ENCODE measurements at regions not wholly inside any gene's neighbourhood (a gene's known extent, or its start where the extent isn't known, plus 50 kb on each side); places are given as distances from the start of the nearest gene placed in this dataset.

DNA sequence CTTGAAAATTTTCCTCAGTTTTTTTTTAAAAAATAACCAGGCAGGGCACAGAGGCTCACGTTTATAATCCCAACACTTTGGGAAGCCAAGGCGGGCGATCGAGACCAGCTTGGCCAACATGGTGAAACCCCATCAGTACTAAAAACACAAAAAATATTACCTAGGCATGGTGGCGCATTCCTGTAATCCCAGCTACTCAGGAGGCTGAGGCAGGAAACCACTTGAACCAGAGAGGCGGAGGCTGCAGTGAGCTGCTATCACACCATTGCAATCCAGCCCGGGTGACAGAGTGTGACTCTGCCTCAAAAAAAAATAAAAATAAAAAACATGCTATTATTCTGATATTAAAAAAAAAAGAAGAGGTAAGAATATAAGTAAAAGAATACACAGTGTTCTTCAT is 191.0 kb downstream of the ZEB2 start:
- Mint-ChIP-seq H3K4me1 (peaks cover 39% of the 10 kb centered on the region), H3K36me3 (peaks cover 9% of the 10 kb centered on the region), H3K27ac (no peak overlapping the region), H3K9me3 (peaks cover 5% of the 10 kb centered on the region), H3K27me3 (ENCODE audit: low read depth) (no peaks in the 10 kb centered on the region), H3K4me3 (no peak overlapping the region)
- TF ChIP-seq, protein P1, sequence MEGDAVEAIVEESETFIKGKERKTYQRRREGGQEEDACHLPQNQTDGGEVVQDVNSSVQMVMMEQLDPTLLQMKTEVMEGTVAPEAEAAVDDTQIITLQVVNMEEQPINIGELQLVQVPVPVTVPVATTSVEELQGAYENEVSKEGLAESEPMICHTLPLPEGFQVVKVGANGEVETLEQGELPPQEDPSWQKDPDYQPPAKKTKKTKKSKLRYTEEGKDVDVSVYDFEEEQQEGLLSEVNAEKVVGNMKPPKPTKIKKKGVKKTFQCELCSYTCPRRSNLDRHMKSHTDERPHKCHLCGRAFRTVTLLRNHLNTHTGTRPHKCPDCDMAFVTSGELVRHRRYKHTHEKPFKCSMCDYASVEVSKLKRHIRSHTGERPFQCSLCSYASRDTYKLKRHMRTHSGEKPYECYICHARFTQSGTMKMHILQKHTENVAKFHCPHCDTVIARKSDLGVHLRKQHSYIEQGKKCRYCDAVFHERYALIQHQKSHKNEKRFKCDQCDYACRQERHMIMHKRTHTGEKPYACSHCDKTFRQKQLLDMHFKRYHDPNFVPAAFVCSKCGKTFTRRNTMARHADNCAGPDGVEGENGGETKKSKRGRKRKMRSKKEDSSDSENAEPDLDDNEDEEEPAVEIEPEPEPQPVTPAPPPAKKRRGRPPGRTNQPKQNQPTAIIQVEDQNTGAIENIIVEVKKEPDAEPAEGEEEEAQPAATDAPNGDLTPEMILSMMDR (IDR thresholded peaks at IDR 0.05; ENCODE audit: unreplicated experiment), result no peak
- DNase-seq (ENCODE audit: low spot score in 2 of 2, unreplicated experiment in 2 of 2), result no peak

DNA sequence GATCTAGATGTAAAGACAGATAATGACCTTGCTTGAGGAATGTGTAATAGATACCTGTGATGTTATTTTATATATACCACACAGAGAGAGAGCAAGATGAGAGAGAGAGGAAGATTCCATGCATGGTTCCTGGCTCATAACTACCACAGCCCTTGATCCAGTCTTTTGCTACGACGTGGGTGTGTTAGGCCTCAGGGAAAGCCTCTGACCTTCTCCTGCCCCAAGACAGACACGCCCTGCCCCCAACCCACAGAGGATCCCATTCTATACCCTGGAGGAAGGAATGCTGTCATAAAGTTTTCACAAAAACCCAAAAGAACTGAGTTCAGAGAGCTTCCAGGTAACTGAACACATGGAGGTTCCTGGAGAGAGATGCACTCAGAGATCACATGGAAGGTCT is 193.1 kb downstream of the ZEB2 start:
- Mint-ChIP-seq H3K36me3 (peaks cover 18% of the 10 kb centered on the region), H3K4me1 (peaks cover 32% of the 10 kb centered on the region), H3K4me3 (no peak overlapping the region), H3K27ac (no peak overlapping the region), H3K27me3 (ENCODE audit: low read depth) (no peaks in the 10 kb centered on the region), H3K9me3 (peaks cover 12% of the 10 kb centered on the region)
- TF ChIP-seq, protein P1 (IDR thresholded peaks at IDR 0.05; ENCODE audit: unreplicated experiment), result no peak
- DNase-seq (ENCODE audit: low spot score in 2 of 2, unreplicated experiment in 2 of 2), result no peak

DNA sequence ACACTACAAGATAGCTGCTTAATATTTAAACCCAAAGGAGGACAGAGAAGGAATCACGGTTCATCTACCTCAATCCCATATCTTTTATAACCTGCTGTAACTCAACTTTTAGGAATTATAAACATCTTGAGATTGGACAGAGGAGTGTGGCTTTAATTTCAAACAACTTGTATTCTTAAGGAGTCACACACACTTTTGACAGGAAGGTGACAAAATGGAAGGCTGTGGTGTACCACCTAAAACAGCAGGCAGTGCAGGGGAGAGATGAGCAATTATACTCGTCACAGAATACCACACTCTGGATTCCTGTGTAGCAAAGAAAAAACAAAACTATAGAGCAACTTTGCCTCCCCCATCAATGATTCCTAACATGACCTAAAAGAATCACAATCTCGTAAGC is 194.8 kb downstream of the ZEB2 start:
- H3K27ac Mint-ChIP-seq, result no peak overlapping the region
- TF ChIP-seq, protein P1 (IDR thresholded peaks at IDR 0.05; ENCODE audit: unreplicated experiment), result no peak
- peaks cover 19% of the 10 kb centered on the region for H3K36me3 Mint-ChIP-seq
- H3K27me3 Mint-ChIP-seq (ENCODE audit: low read depth), result no peaks in the 10 kb centered on the region
- no peak for DNase-seq (ENCODE audit: low spot score in 2 of 2, unreplicated experiment in 2 of 2)
- H3K4me1 Mint-ChIP-seq, result peaks cover 21% of the 10 kb centered on the region
- no peak overlapping the region for H3K4me3 Mint-ChIP-seq
- peaks cover 14% of the 10 kb centered on the region for H3K9me3 Mint-ChIP-seq

DNA sequence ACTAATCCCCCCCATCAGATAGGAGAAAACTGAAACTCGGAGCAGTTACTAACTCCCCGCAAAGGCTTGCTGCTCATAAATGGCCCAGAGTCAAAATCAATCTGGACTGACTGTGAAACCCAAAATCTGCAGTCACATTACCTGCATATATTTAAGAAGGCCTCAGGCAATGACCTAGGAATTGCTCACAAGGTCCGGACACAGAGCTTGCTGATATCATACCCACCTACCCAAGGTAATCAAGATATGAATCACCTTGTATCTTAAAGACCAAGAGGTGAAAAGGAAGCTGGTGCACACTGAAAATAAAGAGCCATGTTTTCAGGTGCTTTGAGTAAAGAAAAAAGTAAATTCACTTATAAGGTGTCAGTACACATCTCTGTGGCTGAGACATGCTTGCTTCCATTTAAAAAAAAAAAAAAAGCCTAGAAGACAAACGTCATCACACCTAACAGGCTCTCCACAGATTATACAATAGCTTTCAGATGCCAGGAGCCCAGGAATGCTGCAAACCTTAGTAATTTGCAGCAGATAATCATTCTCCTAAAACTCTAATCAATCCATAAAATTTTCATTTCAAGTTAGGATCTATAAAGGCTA is 195.4 kb downstream of the ZEB2 start:
- no peaks in the 10 kb centered on the region for H3K27me3 Mint-ChIP-seq (ENCODE audit: low read depth)
- H3K4me3 Mint-ChIP-seq, result no peak overlapping the region
- no peak for DNase-seq (ENCODE audit: low spot score in 2 of 2, unreplicated experiment in 2 of 2)
- H3K9me3 Mint-ChIP-seq, result peaks cover 11% of the 10 kb centered on the region
- H3K4me1 Mint-ChIP-seq, result peaks cover 20% of the 10 kb centered on the region
- TF ChIP-seq, protein P1 (IDR thresholded peaks at IDR 0.05; ENCODE audit: unreplicated experiment), result no peak
- peak overlapping the region; percentile 6 for H3K27ac Mint-ChIP-seq
- peaks cover 16% of the 10 kb centered on the region for H3K36me3 Mint-ChIP-seq

DNA sequence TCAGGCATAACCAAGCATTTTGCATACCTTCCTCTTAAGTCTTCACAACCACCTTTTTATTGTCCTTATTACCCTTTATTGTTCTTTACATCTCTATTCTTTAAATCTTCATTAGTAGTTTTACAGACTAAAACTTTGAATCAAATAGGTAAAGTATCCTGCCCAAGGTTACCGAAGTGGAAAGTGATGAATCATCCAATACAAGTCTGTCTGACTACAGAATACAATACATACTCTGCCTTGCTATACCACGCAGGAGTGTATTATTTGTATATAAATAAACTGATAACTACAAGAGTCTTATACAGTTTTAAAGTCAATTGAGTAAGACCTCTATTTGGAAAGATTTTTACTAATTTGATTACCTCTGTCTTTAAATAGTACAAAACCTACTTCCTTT is 196.0 kb downstream of the ZEB2 start:
- Mint-ChIP-seq H3K27me3 (ENCODE audit: low read depth) (no peaks in the 10 kb centered on the region), H3K4me3 (no peak overlapping the region), H3K27ac (no peak overlapping the region), H3K36me3 (peaks cover 14% of the 10 kb centered on the region), H3K9me3 (peaks cover 9% of the 10 kb centered on the region), H3K4me1 (peaks cover 20% of the 10 kb centered on the region)
- TF ChIP-seq, protein P1 (IDR thresholded peaks at IDR 0.05; ENCODE audit: unreplicated experiment), result no peak
- DNase-seq (ENCODE audit: low spot score in 2 of 2, unreplicated experiment in 2 of 2), result no peak

DNA sequence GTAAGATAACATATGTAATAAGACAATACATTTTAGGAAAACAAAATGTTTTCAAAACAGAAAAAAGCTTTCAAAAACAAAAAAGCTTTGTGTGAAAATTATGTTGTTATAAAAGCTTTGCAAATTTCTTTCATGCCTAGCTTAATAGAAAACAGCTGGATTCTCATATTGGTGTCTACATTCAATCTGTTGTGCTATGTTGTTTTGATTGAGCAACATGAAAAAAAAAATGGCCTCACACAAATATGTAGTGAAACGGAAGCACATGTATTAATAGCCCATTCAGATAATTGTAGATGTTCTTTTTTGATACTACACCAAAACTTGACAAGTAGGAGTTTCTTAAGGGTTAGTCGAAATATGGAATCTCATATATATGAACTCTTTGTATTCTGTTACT is 197.5 kb downstream of the ZEB2 start:
- DNase-seq (ENCODE audit: low spot score in 2 of 2, unreplicated experiment in 2 of 2), result no peak
- TF ChIP-seq, protein P1 (IDR thresholded peaks at IDR 0.05; ENCODE audit: unreplicated experiment), result no peak
- Mint-ChIP-seq H3K4me3 (no peak overlapping the region), H3K36me3 (peaks cover 14% of the 10 kb centered on the region), H3K27ac (no peak overlapping the region), H3K4me1 (peaks cover 20% of the 10 kb centered on the region), H3K9me3 (peaks cover 9% of the 10 kb centered on the region), H3K27me3 (ENCODE audit: low read depth) (no peaks in the 10 kb centered on the region)
